ENCODE measurements at regions not wholly inside any gene's neighbourhood (a gene's known extent, or its start where the extent isn't known, plus 50 kb on each side); places are given as distances from the start of the nearest gene placed in this dataset.

DNA sequence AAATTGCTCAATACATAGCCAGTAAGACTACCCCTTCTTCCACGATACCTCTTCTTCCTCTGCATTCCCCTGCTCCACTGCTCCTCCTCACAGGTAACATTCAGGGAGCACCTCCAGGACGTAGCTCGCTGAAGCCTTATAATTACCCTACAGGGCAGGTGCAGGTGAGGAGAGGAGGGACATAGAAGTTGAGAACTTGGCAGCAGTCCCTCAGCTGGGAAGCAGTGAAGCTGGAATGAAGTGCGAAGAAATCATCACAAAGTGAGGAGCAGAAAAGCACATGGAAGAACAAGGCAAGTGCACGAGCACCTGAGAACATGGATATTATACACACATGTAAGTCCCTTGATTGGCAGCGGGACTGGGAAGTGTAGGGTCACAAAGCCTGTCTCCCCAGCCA, 118.2 kb downstream of the HSD17B3 start:
- Histone ChIP-seq H3K4me1 (no peaks in the 10 kb centered on the region), H3K4me3 (no peak overlapping the region), H3K27ac (no peak overlapping the region), H3K36me3 (no peaks in the 10 kb centered on the region), H3K27me3 (no peaks in the 10 kb centered on the region), H3K9me3 (no peaks in the 10 kb centered on the region)
- ATAC-seq = no peak
- WGBS, 2 donors = 76 to 84% methylated on average over 6 of the region's 6 CpGs
- no peak for FAIRE-seq
- DNase-seq = no peak
- intact Hi-C loops (cut with DNase I) = no loop called here
- TF ChIP-seq CTCF (IDR thresholded peaks at IDR 0.05) = no peak

DNA sequence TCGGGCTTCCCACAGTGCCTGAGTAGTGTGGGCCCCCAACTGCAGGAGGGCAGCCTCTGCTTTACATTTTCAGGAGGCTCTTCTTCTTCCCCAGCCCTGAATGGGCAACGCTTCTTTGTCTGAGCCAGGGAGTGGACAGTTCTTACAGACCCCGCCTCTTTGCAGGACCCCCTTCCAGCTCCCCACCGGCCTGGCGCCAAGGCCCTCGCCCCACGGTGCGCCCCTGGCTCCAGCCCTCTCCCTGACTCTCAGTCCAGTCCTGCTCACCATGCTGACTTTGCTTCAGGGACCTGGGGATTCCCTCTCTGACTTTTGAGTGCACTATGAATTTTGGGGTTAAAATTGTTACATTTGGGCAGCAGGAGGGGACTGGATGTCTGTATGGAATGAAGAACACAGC, 123.8 kb downstream of the HSD17B3 start:
- intact Hi-C loops (cut with DNase I) = no loop called here
- no peaks in the 10 kb centered on the region for H3K27me3 ChIP-seq
- 83 to 90% methylated on average over 8 of the region's 8 CpGs for WGBS, 2 donors

DNA sequence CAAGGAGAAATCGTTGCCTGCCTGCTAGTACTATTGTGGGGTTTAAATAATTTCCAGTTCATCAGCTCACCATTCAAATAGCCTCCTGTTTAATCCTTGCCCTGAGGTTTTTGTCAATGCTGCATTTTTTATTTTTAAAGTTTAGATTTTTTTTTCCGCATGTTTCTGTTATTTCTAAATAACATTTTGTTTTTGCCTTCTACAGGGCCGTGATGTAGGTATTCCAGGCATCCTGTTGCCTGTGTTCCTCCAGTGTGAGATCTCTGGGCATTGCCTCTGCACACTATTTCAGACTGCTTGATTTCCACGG, 124.3 kb downstream of the HSD17B3 start:
- Histone ChIP-seq H3K27ac (no peak overlapping the region), H3K4me1 (no peaks in the 10 kb centered on the region), H3K4me3 (no peak overlapping the region), H3K36me3 (no peaks in the 10 kb centered on the region), H3K27me3 (no peaks in the 10 kb centered on the region), H3K9me3 (no peaks in the 10 kb centered on the region)
- ATAC-seq (no peak), DNase-seq (no peak), FAIRE-seq (no peak)
- WGBS, 2 donors = 58 to 66% methylated on average over 4 of the region's 4 CpGs
- intact Hi-C loops (cut with DNase I) = no loop called here
- TF ChIP-seq CTCF (IDR thresholded peaks at IDR 0.05) = no peak

More for the DNA sequence above, 123.8 kb downstream of the HSD17B3 start:
- no peaks in the 10 kb centered on the region for H3K9me3 ChIP-seq
- FAIRE-seq (no peak), DNase-seq (no peak), ATAC-seq (no peak)
- no peaks in the 10 kb centered on the region for H3K4me1 ChIP-seq
- no peak overlapping the region for H3K27ac ChIP-seq
- no peak overlapping the region for H3K4me3 ChIP-seq
- no peaks in the 10 kb centered on the region for H3K36me3 ChIP-seq
- TF ChIP-seq CTCF (IDR thresholded peaks at IDR 0.05) = no peak

DNA sequence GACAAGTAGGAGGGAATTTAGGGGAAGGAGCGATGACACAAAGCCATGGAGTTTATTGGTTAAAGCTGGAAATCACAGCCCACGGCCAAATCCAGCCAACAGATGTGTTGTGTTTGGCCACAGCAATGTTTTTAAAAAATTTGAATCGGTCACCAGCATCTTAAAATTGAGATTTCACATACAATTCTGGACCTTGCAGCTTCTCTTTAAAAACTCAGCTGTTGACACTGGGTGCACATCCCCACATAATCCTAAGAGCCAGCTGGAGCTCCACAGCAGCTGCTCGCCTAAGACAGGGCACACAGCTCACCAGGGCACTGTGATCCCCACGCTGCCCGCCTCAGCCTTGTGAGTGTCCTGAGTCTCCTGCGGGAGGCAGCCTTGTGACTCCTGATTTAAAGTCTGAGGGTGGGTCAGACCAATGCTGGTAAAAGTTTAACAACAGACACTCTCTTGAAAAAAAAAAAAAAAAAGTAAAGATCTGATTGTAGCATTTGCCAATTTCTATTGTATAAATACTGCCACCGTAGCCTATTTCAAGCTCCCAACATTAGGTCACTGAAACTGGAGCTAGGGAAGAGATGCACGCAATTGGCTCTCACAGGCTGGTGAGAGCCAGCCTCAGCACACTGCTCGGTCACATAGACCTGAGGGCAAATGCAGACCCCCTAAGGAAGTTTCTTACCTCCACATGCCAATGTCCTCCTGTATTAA, 124.8 kb downstream of the HSD17B3 start:
- DNase-seq = peak in 1 of 6 donors; percentile 25
- no peaks in the 10 kb centered on the region for H3K4me1 ChIP-seq
- FAIRE-seq = no peak
- H3K36me3 ChIP-seq = no peaks in the 10 kb centered on the region
- 49 to 51% methylated on average over 10 of the region's 10 CpGs for WGBS, 2 donors
- no peak for TF ChIP-seq CTCF (IDR thresholded peaks at IDR 0.05)
- no peaks in the 10 kb centered on the region for H3K27me3 ChIP-seq
- no peaks in the 10 kb centered on the region for H3K9me3 ChIP-seq
- ATAC-seq = peak; percentile 38 to 78 (median 52)
- intact Hi-C loops (cut with DNase I) = no loop called here
- H3K27ac ChIP-seq = no peak overlapping the region
- no peak overlapping the region for H3K4me3 ChIP-seq

DNA sequence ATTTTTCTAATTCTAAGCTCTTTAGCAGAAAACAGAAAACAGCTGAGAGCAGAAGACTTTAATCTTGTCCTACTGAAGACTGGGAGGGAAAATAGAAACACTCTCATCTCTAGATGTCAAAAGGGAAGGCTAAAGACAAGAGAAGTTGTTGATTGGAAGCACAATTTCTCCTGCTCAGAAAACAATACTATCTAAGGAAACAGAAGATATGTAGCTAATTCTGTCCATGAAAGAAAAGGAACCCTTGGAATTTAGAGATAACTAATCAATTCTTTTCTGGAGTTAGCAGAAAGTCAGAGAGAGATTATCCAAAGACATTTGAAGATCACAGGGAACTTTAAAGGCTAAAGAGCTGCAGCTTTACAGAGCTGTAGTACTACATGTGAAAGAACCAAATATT, 126.2 kb downstream of the HSD17B3 start:
- no peaks in the 10 kb centered on the region for H3K36me3 ChIP-seq
- no peak overlapping the region for H3K4me3 ChIP-seq
- no peaks in the 10 kb centered on the region for H3K27me3 ChIP-seq
- FAIRE-seq (no peak), ATAC-seq (no peak), DNase-seq (no peak)
- H3K27ac ChIP-seq = no peak overlapping the region
- intact Hi-C loops (cut with DNase I) = no loop called here
- no peaks in the 10 kb centered on the region for H3K9me3 ChIP-seq
- no peaks in the 10 kb centered on the region for H3K4me1 ChIP-seq
- TF ChIP-seq CTCF (IDR thresholded peaks at IDR 0.05) = no peak
